ENCODE measurements at regions not wholly inside any gene's neighbourhood (a gene's known extent, or its start where the extent isn't known, plus 50 kb on each side); places are given as distances from the start of the nearest gene placed in this dataset.

DNA sequence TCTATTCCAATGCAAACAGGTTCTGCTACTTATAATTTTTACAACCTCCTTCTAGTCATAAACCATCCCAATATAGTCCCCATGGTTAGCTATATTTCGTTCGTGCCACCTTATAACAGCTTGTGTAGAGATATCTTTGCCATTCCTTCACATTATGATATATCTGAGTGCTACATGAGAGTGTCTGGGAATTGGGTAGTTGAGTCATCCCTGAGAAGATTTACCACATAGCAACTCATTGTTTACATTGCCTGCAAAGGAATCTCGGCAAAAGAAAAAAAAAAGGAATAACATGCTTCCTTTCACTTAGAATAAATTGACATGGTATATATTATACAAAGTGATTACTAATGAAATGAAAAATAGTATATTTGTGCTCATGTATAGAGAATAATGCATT lies 86.0 kb upstream of the VGLL3 start:
- no CpG with 5 or more reads among the region's 3 CpGs for WGBS, 2 experiments (ENCODE audit: extremely low coverage in 2 of 2, insufficient read length in 1 of 2)
- ATAC-seq (ENCODE audit: low read depth) = peak; percentile 87

More for the DNA sequence above, 86.0 kb upstream of the VGLL3 start:
- Histone ChIP-seq H3K9ac (ENCODE audit: low read depth, low read length) (no peak overlapping the region), H3K4me1 (ENCODE audit: control insufficient read depth, insufficient read depth, low read length) (no peaks in the 10 kb centered on the region), H3K27ac (ENCODE audit: insufficient read depth, low read length) (no peak overlapping the region), H3K9me3 (ENCODE audit: control insufficient read depth, insufficient read depth, low read length) (no peaks in the 10 kb centered on the region), H4K20me1 (ENCODE audit: insufficient read depth, low read length) (no peaks in the 10 kb centered on the region), H4K91ac (ENCODE audit: insufficient read depth, low read depth, low read length) (no peak overlapping the region), H4K8ac (ENCODE audit: low read depth in 2 of 2, low read length in 2 of 2) (no peak overlapping the region), H3K56ac (ENCODE audit: extremely low read depth, insufficient read depth, low read length) (no peak overlapping the region), H4K5ac (ENCODE audit: low read depth, low read length) (no peak overlapping the region), H3K23ac (ENCODE audit: low read depth, low read length) (no peak overlapping the region), H2AFZ (replicated peaks; ENCODE audit: low read length, poor library complexity) (no peak overlapping the region), H3K36me3 (ENCODE audit: control insufficient read depth, insufficient read depth, low read length) (no peaks in the 10 kb centered on the region), H3K18ac (ENCODE audit: low read depth, low read length) (no peak overlapping the region), H3K14ac (replicated peaks; ENCODE audit: low read depth, low read length) (no peak overlapping the region), H3K27me3 (ENCODE audit: control insufficient read depth, insufficient read depth, low read length) (no peaks in the 10 kb centered on the region), H3K9me1 (ENCODE audit: insufficient read depth, low read length) (no peaks in the 10 kb centered on the region), H3K4me2 (ENCODE audit: low read depth, low read length) (peak overlapping the region; percentile 37; the same call in 1 of the 2 replicates), H2BK5ac (ENCODE audit: low read depth, low read length, poor library complexity, severe bottlenecking) (no peak overlapping the region), H3K4me3 (ENCODE audit: insufficient read depth, low read depth, low read length) (no peak overlapping the region), H2BK20ac (ENCODE audit: low read depth, low read length) (no peak overlapping the region), H2BK120ac (ENCODE audit: low read depth, low read length) (no peak overlapping the region), H2BK15ac (ENCODE audit: low read depth, low read length) (no peak overlapping the region), H2AK5ac (ENCODE audit: low read depth, low read length) (no peak overlapping the region), H3K4ac (ENCODE audit: low read depth, low read length) (no peak overlapping the region), H3K79me1 (ENCODE audit: low read depth in 1 of 2, low read length in 2 of 2) (no peaks in the 10 kb centered on the region), H2AK9ac (replicated peaks; ENCODE audit: low read depth, low read length, poor library complexity) (no peak overlapping the region)
- POLR2A ChIA-PET (ENCODE audit: unreplicated experiment) = interaction anchor here (0.7 kb wide), 1 partner anchor 117 kb away, joined by 6 read pairs; no protein-coding TSS in a partner anchor
- TF ChIP-seq MXI1 (IDR thresholded peaks at IDR 0.05; ENCODE audit: borderline replicate concordance, low read depth, low read length) = no peak
- peak; percentile 76 for TF ChIP-seq FOS (IDR thresholded peaks at IDR 0.05; ENCODE audit: low read depth, low read length)
- no peak for TF ChIP-seq POLR2A (IDR thresholded peaks at IDR 0.05; ENCODE audit: low read depth, low read length)
- TF ChIP-seq CEBPB (IDR thresholded peaks at IDR 0.05; ENCODE audit: low read depth, low read length) = peak; percentile 79
- TF ChIP-seq SMC3 (IDR thresholded peaks at IDR 0.05; ENCODE audit: low read depth, low read length) = peak; percentile 21; the same call in 1 of the 2 replicates
- in situ Hi-C loops (cut with MboI; ENCODE audit: low sequenced_read_pairs) (no loop called here), dilution Hi-C loops (cut with HindIII; ENCODE audit: low sequenced_read_pairs, unreplicated experiment) (no loop called here), intact Hi-C loops (cut with micrococcal nuclease) (no loop called here)
- CTCF ChIA-PET = no interaction called here
- DNase-seq = peak; percentile 85
- BruUV-seq (replicated peaks) = no TSS peak
